Mucosa of descending colon (tissue), 3 donors: ENCODE measurements at regions not wholly inside any gene's neighbourhood (a gene's known extent, or its start where the extent isn't known, plus 50 kb on each side); places are given as distances from the start of the nearest gene placed in this dataset.

Experiments used
- ATAC-seq: fragments of 200-7000 bp; cut with Tn5 transposase; one replicate; pipeline ENCODE4 v1.9.1; 2020; ENCODE audit warnings: mild to moderate bottlenecking, moderate library complexity
- DNase-seq, 3 donors: peaks; one replicate each; pipeline ENCODE4 v3.0.0-alpha.2; 2020
- H3K36me3 ChIP-seq: fragments of 200-600 bp; one replicate; pipeline ENCODE4 v1.8.0; 2021; ENCODE audit warnings: low read depth, mild to moderate bottlenecking
- H3K4me1 ChIP-seq: fragments of 200-600 bp; one replicate; pipeline ENCODE4 v1.8.0; 2021; ENCODE audit warnings: low read depth, mild to moderate bottlenecking
- H3K4me3 ChIP-seq: fragments of 200-600 bp; one replicate; pipeline ENCODE4 v1.8.0; 2021; ENCODE audit warnings: mild to moderate bottlenecking
- H3K9me3 ChIP-seq: fragments of 200-600 bp; one replicate; pipeline ENCODE4 v1.8.0; 2021; ENCODE audit warnings: mild to moderate bottlenecking
- CTCF ChIP-seq: fragments of 200-600 bp; IDR thresholded peaks from one replicate; pipeline ENCODE4 v1.8.0; 2022; ENCODE audit warnings: antibody characterized with exemption, mild to moderate bottlenecking
- intact Hi-C, 2 donors: fragments of 100-400 bp; cut with DNase I in 1 of 2; cut with micrococcal nuclease in 1 of 2; formaldehyde crosslinking; loops; one replicate each; pipeline versions ENCODE4 v1.11.0 to v1.11.1; 2022; cut with DNase I, micrococcal nuclease
- donor health status: DM: no; HTN: no; CAD: no; lungs with moderate emphysema.
- donor health status: DM: no; HTN: no; CAD: no.
- donor health status: DM: no; HTN: yes; CAD: no.

GRCh38 chr9:13354733-13355132 is 75.2 kb upstream of the MPDZ start:
- Histone ChIP-seq H3K4me3 (no peak overlapping the region), H3K9me3 (no peaks in the 10 kb centered on the region), H3K4me1 (no peaks in the 10 kb centered on the region), H3K36me3 (no peaks in the 10 kb centered on the region)
- ATAC-seq: no peak
- DNase-seq: no peak
- intact Hi-C loops: loop anchor here in 1 of 2 donors (10.0 kb wide), 1 partner anchor 70 kb away; no protein-coding TSS in a partner anchor
- TF ChIP-seq CTCF: no peak

GRCh38 chr9:13352451-13352979 is 73.0 kb upstream of the MPDZ start:
- intact Hi-C loops: loop anchor here in 1 of 2 donors (10.0 kb wide), 1 partner anchor 72 kb away; no protein-coding TSS in a partner anchor
- no peaks in the 10 kb centered on the region for H3K9me3 ChIP-seq
- no peak for TF ChIP-seq CTCF
- DNase-seq (no peak), ATAC-seq (no peak)
- no peaks in the 10 kb centered on the region for H3K4me1 ChIP-seq
- no peaks in the 10 kb centered on the region for H3K36me3 ChIP-seq
- no peak overlapping the region for H3K4me3 ChIP-seq

GRCh38 chr9:13351778-13352386 is 72.4 kb upstream of the MPDZ start:
- no peaks in the 10 kb centered on the region for H3K36me3 ChIP-seq
- no peaks in the 10 kb centered on the region for H3K4me1 ChIP-seq
- ATAC-seq (no peak), DNase-seq (no peak)
- intact Hi-C loops: loop anchor here in 1 of 2 donors (10.0 kb wide), 1 partner anchor 73 kb away; no protein-coding TSS in a partner anchor
- no peak for TF ChIP-seq CTCF
- H3K4me3 ChIP-seq: no peak overlapping the region
- no peaks in the 10 kb centered on the region for H3K9me3 ChIP-seq

GRCh38 chr9:13332571-13332970 is 53.1 kb upstream of the MPDZ start:
- intact Hi-C loops: no loop called here
- no peak for DNase-seq

GRCh38 chr9:13331320-13331719 is 51.8 kb upstream of the MPDZ start:
- Histone ChIP-seq H3K4me1 (no peaks in the 10 kb centered on the region), H3K4me3 (no peak overlapping the region), H3K9me3 (no peaks in the 10 kb centered on the region), H3K36me3 (no peaks in the 10 kb centered on the region)
- intact Hi-C loops: no loop called here
- ATAC-seq (no peak), DNase-seq (no peak)
- no peak for TF ChIP-seq CTCF

More at GRCh38 chr9:13332571-13332970, 53.1 kb upstream of the MPDZ start:
- TF ChIP-seq CTCF: no peak
- ATAC-seq: no peak
- Histone ChIP-seq H3K36me3 (no peaks in the 10 kb centered on the region), H3K4me3 (no peak overlapping the region), H3K9me3 (no peaks in the 10 kb centered on the region), H3K4me1 (no peaks in the 10 kb centered on the region)
